Activated naive CD8-positive, alpha-beta T cell treated with anti-CD3 and anti-CD28 coated beads, Interleukin-2, amount 10 ng/mL, durations not matched to agents 7 days and 5 days (primary cell): ENCODE measurements at regions not wholly inside any gene's neighbourhood (a gene's known extent, or its start where the extent isn't known, plus 50 kb on each side); places are given as distances from the start of the nearest gene placed in this dataset.

Source experiments
- ATAC-seq: fragments of 150-1000 bp; cut with Tn5 transposase; one replicate; pipeline ENCODE4 v1.10.0; 2021; ENCODE audit warnings: low read depth, moderate library complexity
- POLR2A ChIA-PET: fragments of 350-600 bp; sonication (Branson Sonifier 250); formaldehyde crosslinking; loops from one replicate; lab custom pipeline; 2021; ENCODE audit warnings: antibody characterized with exemption; lab: Charles Lee
- DNase-seq: peaks from one replicate; pipeline ENCODE4 v3.0.0; 2021
- H3K27ac Mint-ChIP-seq: one replicate; pipeline ENCODE4 v1.8.0; 2022; ENCODE audit warnings: mild to moderate bottlenecking, mixed read lengths
- H3K27me3 Mint-ChIP-seq: one replicate; pipeline ENCODE4 v1.8.0; 2022; ENCODE audit warnings: mild to moderate bottlenecking, moderate library complexity, mixed read lengths
- H3K36me3 Mint-ChIP-seq: one replicate; pipeline ENCODE4 v1.8.0; 2021; ENCODE audit warnings: mild to moderate bottlenecking, mixed read lengths
- H3K4me1 Mint-ChIP-seq: one replicate; pipeline ENCODE4 v1.8.0; 2021; ENCODE audit warnings: mixed read lengths
- H3K4me3 Mint-ChIP-seq: one replicate; pipeline ENCODE4 v1.8.0; 2022; ENCODE audit warnings: mild to moderate bottlenecking, moderate library complexity, mixed read lengths
- H3K9me3 Mint-ChIP-seq: one replicate; pipeline ENCODE4 v1.8.0; 2021; ENCODE audit warnings: mixed read lengths

GRCh38 chr17:79163071-79163470 is 88.4 kb downstream of the ENGASE start:
- DNase-seq: no peak
- ATAC-seq: no peak
- Mint-ChIP-seq H3K36me3 (no peaks in the 10 kb centered on the region), H3K27me3 (no peaks in the 10 kb centered on the region), H3K4me1 (peaks cover 6% of the 10 kb centered on the region), H3K4me3 (no peak overlapping the region), H3K27ac (no peak overlapping the region), H3K9me3 (no peaks in the 10 kb centered on the region)
- POLR2A ChIA-PET: no interaction called here

GRCh38 chr17:79162012-79162963 is 87.7 kb downstream of the ENGASE start:
- POLR2A ChIA-PET: no interaction called here
- peaks cover 6% of the 10 kb centered on the region for H3K4me1 Mint-ChIP-seq
- peak overlapping the region; percentile 87 for H3K27ac Mint-ChIP-seq
- no peaks in the 10 kb centered on the region for H3K36me3 Mint-ChIP-seq
- no peak for ATAC-seq
- H3K27me3 Mint-ChIP-seq: no peaks in the 10 kb centered on the region
- DNase-seq: no peak
- no peak overlapping the region for H3K4me3 Mint-ChIP-seq
- H3K9me3 Mint-ChIP-seq: no peaks in the 10 kb centered on the region

GRCh38 chr17:79160980-79161636 is 86.5 kb downstream of the ENGASE start:
- Mint-ChIP-seq H3K4me3 (peak overlapping the region; percentile 42), H3K27me3 (no peaks in the 10 kb centered on the region), H3K4me1 (peaks cover 6% of the 10 kb centered on the region), H3K9me3 (no peaks in the 10 kb centered on the region), H3K36me3 (no peaks in the 10 kb centered on the region), H3K27ac (peak overlapping the region; percentile 87)
- ATAC-seq: peak; percentile 91
- peak; percentile 51 for DNase-seq
- POLR2A ChIA-PET: no interaction called here

GRCh38 chr17:79159926-79160325 is 85.3 kb downstream of the ENGASE start:
- DNase-seq (no peak), ATAC-seq (no peak)
- no peaks in the 10 kb centered on the region for H3K36me3 Mint-ChIP-seq
- no peak overlapping the region for H3K27ac Mint-ChIP-seq
- peaks cover 6% of the 10 kb centered on the region for H3K4me1 Mint-ChIP-seq
- no peaks in the 10 kb centered on the region for H3K9me3 Mint-ChIP-seq
- H3K27me3 Mint-ChIP-seq: no peaks in the 10 kb centered on the region
- POLR2A ChIA-PET: no interaction called here
- no peak overlapping the region for H3K4me3 Mint-ChIP-seq

- POLR2A ChIA-PET: no interaction called here
- ATAC-seq (no peak), DNase-seq (no peak)
- H3K36me3 Mint-ChIP-seq: no peaks in the 10 kb centered on the region
- H3K4me1 Mint-ChIP-seq: peaks cover 6% of the 10 kb centered on the region
- H3K27me3 Mint-ChIP-seq: no peaks in the 10 kb centered on the region
- no peaks in the 10 kb centered on the region for H3K9me3 Mint-ChIP-seq
- H3K4me3 Mint-ChIP-seq: no peak overlapping the region
- no peak overlapping the region for H3K27ac Mint-ChIP-seq
These were observed 84.8 kb downstream of the ENGASE start for GRCh38 chr17:79159471-79159870.

GRCh38 chr17:79156463-79157095 is 82.0 kb downstream of the ENGASE start:
- Mint-ChIP-seq H3K9me3 (no peaks in the 10 kb centered on the region), H3K4me1 (peaks cover 4% of the 10 kb centered on the region), H3K27ac (no peak overlapping the region), H3K36me3 (no peaks in the 10 kb centered on the region), H3K4me3 (no peak overlapping the region), H3K27me3 (no peaks in the 10 kb centered on the region)
- POLR2A ChIA-PET: no interaction called here
- DNase-seq (no peak), ATAC-seq (no peak)

GRCh38 chr17:79155701-79156100 is 81.1 kb downstream of the ENGASE start:
- no peak for DNase-seq
- Mint-ChIP-seq H3K27ac (no peak overlapping the region), H3K4me1 (no peaks in the 10 kb centered on the region), H3K9me3 (no peaks in the 10 kb centered on the region), H3K36me3 (no peaks in the 10 kb centered on the region), H3K4me3 (no peak overlapping the region), H3K27me3 (peaks cover 2% of the 10 kb centered on the region)
- POLR2A ChIA-PET: no interaction called here
- no peak for ATAC-seq

GRCh38 chr17:79154951-79155585 is 80.4 kb downstream of the ENGASE start:
- H3K4me1 Mint-ChIP-seq: no peaks in the 10 kb centered on the region
- H3K9me3 Mint-ChIP-seq: no peaks in the 10 kb centered on the region
- POLR2A ChIA-PET: no interaction called here
- DNase-seq (no peak), ATAC-seq (no peak)
- no peak overlapping the region for H3K27ac Mint-ChIP-seq
- no peak overlapping the region for H3K4me3 Mint-ChIP-seq
- no peaks in the 10 kb centered on the region for H3K36me3 Mint-ChIP-seq
- H3K27me3 Mint-ChIP-seq: peaks cover 2% of the 10 kb centered on the region

GRCh38 chr17:79154446-79154845 is 79.8 kb downstream of the ENGASE start:
- POLR2A ChIA-PET: no interaction called here
- no peak overlapping the region for H3K27ac Mint-ChIP-seq
- H3K4me3 Mint-ChIP-seq: no peak overlapping the region
- H3K27me3 Mint-ChIP-seq: peaks cover 2% of the 10 kb centered on the region
- ATAC-seq (no peak), DNase-seq (no peak)
- no peaks in the 10 kb centered on the region for H3K36me3 Mint-ChIP-seq
- H3K9me3 Mint-ChIP-seq: no peaks in the 10 kb centered on the region
- H3K4me1 Mint-ChIP-seq: no peaks in the 10 kb centered on the region

GRCh38 chr17:79153367-79154130 is 78.9 kb downstream of the ENGASE start:
- Mint-ChIP-seq H3K4me1 (no peaks in the 10 kb centered on the region), H3K27me3 (peaks cover 2% of the 10 kb centered on the region), H3K9me3 (no peaks in the 10 kb centered on the region), H3K4me3 (no peak overlapping the region), H3K27ac (no peak overlapping the region), H3K36me3 (no peaks in the 10 kb centered on the region)
- ATAC-seq: no peak
- DNase-seq: no peak
- POLR2A ChIA-PET: no interaction called here

- no peak for DNase-seq
- no peak overlapping the region for H3K27ac Mint-ChIP-seq
- POLR2A ChIA-PET: no interaction called here
- no peaks in the 10 kb centered on the region for H3K9me3 Mint-ChIP-seq
- H3K36me3 Mint-ChIP-seq: no peaks in the 10 kb centered on the region
- peaks cover 2% of the 10 kb centered on the region for H3K27me3 Mint-ChIP-seq
- H3K4me1 Mint-ChIP-seq: no peaks in the 10 kb centered on the region
- H3K4me3 Mint-ChIP-seq: no peak overlapping the region
- ATAC-seq: no peak
These were observed 78.0 kb downstream of the ENGASE start for GRCh38 chr17:79152636-79153035.

GRCh38 chr17:79152110-79152509 is 77.5 kb downstream of the ENGASE start:
- DNase-seq (no peak), ATAC-seq (no peak)
- Mint-ChIP-seq H3K9me3 (no peaks in the 10 kb centered on the region), H3K4me3 (no peak overlapping the region), H3K27me3 (peaks cover 2% of the 10 kb centered on the region), H3K36me3 (no peaks in the 10 kb centered on the region), H3K4me1 (no peaks in the 10 kb centered on the region), H3K27ac (no peak overlapping the region)
- POLR2A ChIA-PET: no interaction called here

- peaks cover 2% of the 10 kb centered on the region for H3K27me3 Mint-ChIP-seq
- POLR2A ChIA-PET: no interaction called here
- no peaks in the 10 kb centered on the region for H3K9me3 Mint-ChIP-seq
- H3K4me3 Mint-ChIP-seq: no peak overlapping the region
- no peak for DNase-seq
- H3K4me1 Mint-ChIP-seq: no peaks in the 10 kb centered on the region
- ATAC-seq: no peak
- no peak overlapping the region for H3K27ac Mint-ChIP-seq
- H3K36me3 Mint-ChIP-seq: no peaks in the 10 kb centered on the region
These were observed 76.2 kb downstream of the ENGASE start for GRCh38 chr17:79150799-79151198.
